Naive thymus-derived CD4-positive, alpha-beta T cell (primary cell): ENCODE measurements at regions not wholly inside any gene's neighbourhood (a gene's known extent, or its start where the extent isn't known, plus 50 kb on each side); places are given as distances from the start of the nearest gene placed in this dataset.
"Not testable (repeated sequence)": the region's sequence is repeated elsewhere in the genome, so short reads cannot be mapped to it uniquely, and the experiment has no call there.

Experiments used
- ATAC-seq: fragments of 150-1000 bp; cut with Tn5 transposase; 2 replicates; pipeline ENCODE4 v1.10.0; 2021; ENCODE audit warnings: mild to moderate bottlenecking, moderate library complexity
- CTCF ChIA-PET: fragments of 350-600 bp; sonication (Branson Sonifier 250); formaldehyde crosslinking; loops from one replicate; lab custom pipeline; 2021; ENCODE audit warnings: antibody characterized with exemption; lab: Charles Lee
- POLR2A ChIA-PET: fragments of 350-600 bp; sonication (Branson Sonifier 250); formaldehyde crosslinking; loops from one replicate; lab custom pipeline; 2021; ENCODE audit warnings: antibody characterized with exemption, inconsistent platforms; lab: Charles Lee
- DNase-seq, 9 donors: peaks; one replicate each; pipeline versions ENCODE4 v3.0.0 to v3.0.0-alpha.2; 2020 to 2022; ENCODE audit warnings: mixed read lengths in 1 of 9
- H3K27ac ChIP-seq: one replicate; pipeline ENCODE4 v1.7.0; 2013; ENCODE audit warnings: mild to moderate bottlenecking, low read depth, low read length, moderate library complexity
- H3K27me3 ChIP-seq, 2 donors: one replicate each; pipeline ENCODE4 v1.7.0; 2013; ENCODE audit warnings: low read length in 2 of 2, mild to moderate bottlenecking in 2 of 2, moderate library complexity in 2 of 2; ENCODE audit not compliant: control insufficient read depth in 2 of 2, insufficient read depth in 2 of 2
- H3K36me3 ChIP-seq, 3 experiments: 1 replicate in 2 of 3; 2 replicates in 1 of 3; pipeline ENCODE4 v1.7.0; 2013; ENCODE audit warnings: low read length in 3 of 3, mild to moderate bottlenecking in 3 of 3, moderate library complexity in 1 of 3; ENCODE audit not compliant: insufficient read depth in 3 of 3, control insufficient read depth in 2 of 3
- H3K4me1 ChIP-seq, 2 donors: one replicate each; pipeline ENCODE4 v1.7.0; 2013; ENCODE audit warnings: low read length in 2 of 2, mild to moderate bottlenecking in 2 of 2, moderate library complexity in 1 of 2; ENCODE audit not compliant: control insufficient read depth in 2 of 2, insufficient read depth in 2 of 2
- H3K4me3 ChIP-seq: 2 replicates; pipeline ENCODE4 v1.7.0; 2013; ENCODE audit warnings: mild to moderate bottlenecking, low read length
- H3K9me3 ChIP-seq, 3 experiments: 1 replicate in 2 of 3; 2 replicates in 1 of 3; pipeline ENCODE4 v1.7.0; 2013; ENCODE audit warnings: low read length in 3 of 3; ENCODE audit not compliant: control insufficient read depth in 2 of 3
- H3K27ac Mint-ChIP-seq, 9 donors: one replicate each; pipeline ENCODE4 v1.8.0; 2020 to 2022; ENCODE audit warnings: mixed read lengths in 9 of 9, mild to moderate bottlenecking in 8 of 9, moderate library complexity in 5 of 9, inconsistent platforms in 2 of 9
- H3K27me3 Mint-ChIP-seq, 5 donors: one replicate each; pipeline ENCODE4 v1.8.0; 2021 to 2022; ENCODE audit warnings: mixed read lengths in 5 of 5, mild to moderate bottlenecking in 1 of 5
- H3K36me3 Mint-ChIP-seq, 5 donors: one replicate each; pipeline ENCODE4 v1.8.0; 2020 to 2022; ENCODE audit warnings: mixed read lengths in 5 of 5, mild to moderate bottlenecking in 3 of 5, inconsistent platforms in 1 of 5
- H3K4me1 Mint-ChIP-seq, 7 donors: one replicate each; pipeline ENCODE4 v1.8.0; 2020 to 2022; ENCODE audit warnings: mixed read lengths in 7 of 7, mild to moderate bottlenecking in 3 of 7, inconsistent platforms in 1 of 7
- H3K4me3 Mint-ChIP-seq, 10 donors: one replicate each; pipeline ENCODE4 v1.8.0; 2020 to 2022; ENCODE audit warnings: mild to moderate bottlenecking in 10 of 10, mixed read lengths in 10 of 10, moderate library complexity in 6 of 10, inconsistent platforms in 2 of 10
- H3K9me3 Mint-ChIP-seq, 11 donors: one replicate each; pipeline ENCODE4 v1.8.0; 2020 to 2022; ENCODE audit warnings: mixed read lengths in 11 of 11, mild to moderate bottlenecking in 4 of 11, inconsistent platforms in 1 of 11, moderate library complexity in 1 of 11
- intact Hi-C, 2 donors: fragments of 100-400 bp; cut with micrococcal nuclease; formaldehyde crosslinking; loops; one replicate each; pipeline ENCODE4 v1.15.1; 2023

DNA sequence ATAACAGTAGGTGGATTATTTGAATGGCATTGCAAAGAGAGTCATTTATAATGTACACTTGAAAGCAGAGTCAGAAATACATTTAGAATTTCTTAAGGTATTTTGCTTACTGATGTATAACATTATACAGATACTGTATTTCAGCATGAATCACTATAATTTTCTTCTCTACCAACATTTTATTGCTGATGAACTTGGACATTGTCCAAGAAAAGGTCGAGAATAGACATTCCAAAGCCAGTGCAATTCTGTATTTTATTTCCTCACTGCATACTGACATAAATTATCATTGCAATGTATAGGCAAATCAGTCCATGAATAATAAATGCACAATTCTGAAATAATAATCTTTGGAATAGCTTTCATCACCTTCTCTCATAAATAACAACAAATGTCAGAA lies 1420.0 kb upstream of the EYS start:
- H3K36me3 Mint-ChIP-seq: no peaks in the 10 kb centered on the region
- peaks cover 0 to 3% (median 0%) of the 10 kb centered on the region in 11 donors for H3K9me3 Mint-ChIP-seq
- intact Hi-C loops: no loop called here
- Histone ChIP-seq H3K27ac (no peak overlapping the region), H3K4me3 (no peak overlapping the region), H3K36me3 (no peaks in the 10 kb centered on the region), H3K9me3 (no peaks in the 10 kb centered on the region), H3K4me1 (no peaks in the 10 kb centered on the region), H3K27me3 (no peaks in the 10 kb centered on the region)
- no peak overlapping the region for H3K27ac Mint-ChIP-seq
- CTCF ChIA-PET: no interaction called here
- H3K4me1 Mint-ChIP-seq: no peaks in the 10 kb centered on the region
- DNase-seq (no peak), ATAC-seq (no peak)
- no peak overlapping the region for H3K4me3 Mint-ChIP-seq
- H3K27me3 Mint-ChIP-seq: no peaks in the 10 kb centered on the region
- POLR2A ChIA-PET: no interaction called here

DNA sequence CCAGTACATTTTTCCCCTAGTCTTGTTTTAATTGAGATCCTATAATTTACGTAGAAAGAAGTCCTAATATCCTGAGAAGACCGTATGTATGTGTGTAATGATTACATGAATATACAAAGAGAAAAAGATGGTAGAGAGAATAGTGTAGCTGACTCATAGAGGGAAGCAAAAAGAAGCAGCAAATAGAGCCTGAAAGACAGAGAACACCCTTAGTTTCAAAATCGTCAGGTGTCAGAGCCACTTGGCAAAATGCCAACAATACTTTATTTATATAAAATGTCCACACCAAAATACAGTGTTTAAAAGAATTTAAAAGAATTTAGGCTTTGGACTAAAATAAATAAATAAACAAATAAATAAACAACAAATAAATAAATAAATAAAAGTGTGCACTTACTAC lies 1414.1 kb upstream of the EYS start:
- no peaks in the 10 kb centered on the region for H3K4me1 Mint-ChIP-seq
- POLR2A ChIA-PET: no interaction called here
- H3K4me3 ChIP-seq: no peak overlapping the region
- ATAC-seq: no peak
- no peak for DNase-seq
- CTCF ChIA-PET: interaction anchor here (0.7 kb wide), 1 partner anchor 50 kb away, joined by 4 read pairs; no protein-coding TSS in a partner anchor
- no peaks in the 10 kb centered on the region for H3K36me3 ChIP-seq
- H3K27me3 ChIP-seq: no peaks in the 10 kb centered on the region
- no peaks in the 10 kb centered on the region for H3K9me3 ChIP-seq
- intact Hi-C loops: no loop called here
- no peaks in the 10 kb centered on the region for H3K36me3 Mint-ChIP-seq
- no peaks in the 10 kb centered on the region for H3K27me3 Mint-ChIP-seq
- H3K27ac ChIP-seq: no peak overlapping the region
- peaks cover 0 to 15% (median 3%) of the 10 kb centered on the region in 11 donors for H3K9me3 Mint-ChIP-seq
- no peak overlapping the region for H3K4me3 Mint-ChIP-seq
- H3K4me1 ChIP-seq: no peaks in the 10 kb centered on the region
- no peak overlapping the region for H3K27ac Mint-ChIP-seq

DNA sequence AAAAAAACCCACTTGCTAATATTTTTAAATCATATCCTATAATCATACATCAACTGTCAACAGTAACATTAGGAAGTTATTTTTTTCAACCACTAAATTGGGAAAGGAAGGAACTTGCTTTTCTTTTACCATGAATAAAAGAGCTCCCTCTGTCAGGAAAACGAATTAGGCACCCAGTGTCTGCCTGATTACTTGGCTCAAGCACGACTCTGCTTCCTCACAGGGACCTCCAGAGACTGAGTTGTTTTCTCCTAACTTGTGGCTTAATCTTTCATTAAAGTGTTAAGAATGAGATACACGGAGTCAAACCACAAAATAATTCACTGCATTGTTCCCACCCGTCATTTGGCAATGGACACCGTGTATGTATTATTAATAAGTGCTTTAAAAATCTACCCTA lies 1405.1 kb upstream of the EYS start:
- ChIA-PET POLR2A (no interaction called here), CTCF (no interaction called here)
- Mint-ChIP-seq H3K4me1 (no peaks in the 10 kb centered on the region), H3K27me3 (no peaks in the 10 kb centered on the region), H3K9me3 (peaks cover 0 to 10% (median 2%) of the 10 kb centered on the region in 11 donors), H3K4me3 (no peak overlapping the region), H3K36me3 (no peaks in the 10 kb centered on the region), H3K27ac (no peak overlapping the region)
- DNase-seq (no peak), ATAC-seq (no peak)
- Histone ChIP-seq H3K4me1 (no peaks in the 10 kb centered on the region), H3K9me3 (no peaks in the 10 kb centered on the region), H3K27ac (no peak overlapping the region), H3K4me3 (no peak overlapping the region), H3K36me3 (no peaks in the 10 kb centered on the region), H3K27me3 (no peaks in the 10 kb centered on the region)
- intact Hi-C loops: no loop called here

DNA sequence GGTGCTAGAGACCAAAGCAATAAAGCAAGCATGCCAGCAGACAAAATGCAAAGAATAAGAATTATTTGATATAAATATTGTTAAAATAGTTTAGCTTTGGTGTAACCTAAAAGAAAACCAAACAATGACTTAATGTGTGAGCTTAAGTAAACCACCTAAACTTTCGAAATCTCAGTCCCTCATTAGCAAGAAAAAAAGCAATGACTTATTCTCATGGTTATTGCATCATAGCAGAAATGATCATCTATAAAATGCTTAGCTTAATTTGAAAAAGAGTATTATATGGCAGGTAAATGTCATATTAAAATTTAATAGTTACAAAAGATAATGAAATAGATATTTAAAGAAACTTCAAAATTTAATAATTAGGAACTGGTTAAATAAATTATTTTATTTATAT lies 1395.7 kb upstream of the EYS start:
- POLR2A ChIA-PET: no interaction called here
- Histone ChIP-seq H3K36me3 (no peaks in the 10 kb centered on the region), H3K9me3 (no peaks in the 10 kb centered on the region), H3K4me3 (no peak overlapping the region), H3K27me3 (no peaks in the 10 kb centered on the region), H3K4me1 (no peaks in the 10 kb centered on the region), H3K27ac (no peak overlapping the region)
- Mint-ChIP-seq H3K36me3 (no peaks in the 10 kb centered on the region), H3K4me1 (no peaks in the 10 kb centered on the region), H3K27ac (no peak overlapping the region), H3K27me3 (no peaks in the 10 kb centered on the region), H3K9me3 (peaks cover 0 to 22% (median 5%) of the 10 kb centered on the region in 11 donors), H3K4me3 (no peak overlapping the region)
- DNase-seq (no peak), ATAC-seq (no peak)
- CTCF ChIA-PET: no interaction called here
- intact Hi-C loops: no loop called here

DNA sequence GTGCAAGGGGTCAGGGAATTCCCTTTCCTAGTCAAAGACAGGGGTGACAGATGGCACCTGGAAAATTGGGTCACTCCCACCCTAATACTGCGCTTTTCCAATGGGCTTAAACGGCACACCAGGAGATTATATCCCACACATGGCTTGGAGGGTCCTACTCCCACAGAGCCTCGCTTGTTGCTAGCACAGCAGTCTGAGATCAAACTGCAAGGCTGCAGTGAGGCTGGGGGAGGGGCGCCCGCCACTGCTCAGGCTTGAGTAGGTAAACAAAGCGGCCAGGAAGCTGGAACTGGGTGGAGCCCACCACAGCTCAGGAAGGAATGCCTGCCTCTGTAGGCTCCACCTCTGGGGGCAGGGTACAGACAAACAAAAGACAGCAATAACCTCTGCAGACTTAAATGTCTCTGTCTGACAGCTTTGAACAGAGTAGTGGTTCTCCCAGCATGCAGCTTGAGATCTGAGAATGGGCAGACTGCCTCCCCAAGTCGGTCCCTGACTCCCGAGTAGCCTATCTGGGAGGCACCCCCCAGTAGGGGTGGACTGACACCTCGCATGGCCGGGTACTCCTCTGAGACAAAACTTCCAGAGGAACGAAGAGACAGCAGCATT lies 1388.7 kb upstream of the EYS start:
- peaks cover 0 to 11% (median 5%) of the 10 kb centered on the region in 11 donors for H3K9me3 Mint-ChIP-seq
- DNase-seq, ATAC-seq, H3K27ac ChIP-seq, H3K36me3 Mint-ChIP-seq, CTCF ChIA-PET, POLR2A ChIA-PET, intact Hi-C loops, H3K27me3 ChIP-seq, H3K27ac Mint-ChIP-seq, H3K9me3 ChIP-seq, H3K4me3 ChIP-seq, H3K4me1 ChIP-seq, H3K27me3 Mint-ChIP-seq, H3K36me3 ChIP-seq, H3K4me3 Mint-ChIP-seq, H3K4me1 Mint-ChIP-seq: not testable (repeated sequence)

DNA sequence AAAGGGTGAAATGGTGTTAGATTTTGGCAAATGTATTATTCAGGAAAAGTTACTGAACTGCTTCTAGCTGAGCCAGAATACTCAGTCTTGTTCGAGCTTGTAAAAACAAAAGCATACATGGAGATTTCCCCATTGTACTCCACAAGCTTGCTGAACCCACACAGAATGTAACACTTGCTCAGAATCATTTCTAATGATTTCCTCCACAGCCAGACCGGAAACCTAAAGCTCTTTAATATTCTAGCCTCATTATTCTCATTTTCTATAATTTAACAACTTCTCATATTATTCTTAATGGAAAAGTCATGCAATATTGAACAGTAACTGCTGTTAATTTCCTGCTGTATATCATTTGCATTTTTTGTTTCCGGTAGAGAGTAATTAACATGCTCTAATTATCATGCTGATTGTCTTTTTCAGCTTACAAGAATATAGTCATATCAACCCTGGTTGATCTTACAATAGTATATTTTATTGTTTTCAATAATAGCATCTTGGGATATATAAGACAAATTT lies 1387.5 kb upstream of the EYS start:
- Histone ChIP-seq H3K27ac (no peak overlapping the region), H3K36me3 (no peaks in the 10 kb centered on the region), H3K27me3 (no peaks in the 10 kb centered on the region), H3K9me3 (peaks cover 0 to 3% (median 0%) of the 10 kb centered on the region in 3 experiments), H3K4me1 (no peaks in the 10 kb centered on the region), H3K4me3 (no peak overlapping the region)
- ChIA-PET CTCF (no interaction called here), POLR2A (no interaction called here)
- no peaks in the 10 kb centered on the region for H3K36me3 Mint-ChIP-seq
- peaks cover 0 to 12% (median 7%) of the 10 kb centered on the region in 11 donors for H3K9me3 Mint-ChIP-seq
- no peaks in the 10 kb centered on the region for H3K4me1 Mint-ChIP-seq
- no peaks in the 10 kb centered on the region for H3K27me3 Mint-ChIP-seq
- H3K4me3 Mint-ChIP-seq: no peak overlapping the region
- ATAC-seq: no peak
- DNase-seq: no peak
- intact Hi-C loops: no loop called here
- no peak overlapping the region for H3K27ac Mint-ChIP-seq

DNA sequence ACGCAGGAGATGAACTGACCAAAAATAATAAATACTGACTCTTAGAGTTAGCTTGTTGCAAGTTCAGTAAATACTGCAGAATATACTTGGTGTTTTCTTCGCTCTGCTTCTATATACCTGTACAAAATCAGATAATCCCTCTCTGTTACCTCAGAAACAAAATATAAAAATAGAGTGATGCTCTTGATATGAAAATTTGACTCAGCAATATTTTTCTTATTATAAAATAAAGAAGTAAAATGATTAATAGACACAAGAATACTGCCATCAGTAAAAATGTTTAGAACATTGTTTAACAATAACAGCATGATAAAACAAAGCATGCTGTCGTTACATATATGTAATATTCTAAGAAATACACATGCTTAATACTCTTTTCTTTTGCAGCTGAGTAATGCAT lies 1366.9 kb upstream of the EYS start:
- Histone ChIP-seq H3K9me3 (no peaks in the 10 kb centered on the region), H3K4me1 (no peaks in the 10 kb centered on the region), H3K27ac (no peak overlapping the region), H3K27me3 (no peaks in the 10 kb centered on the region), H3K36me3 (no peaks in the 10 kb centered on the region), H3K4me3 (no peak overlapping the region)
- Mint-ChIP-seq H3K27ac (no peak overlapping the region), H3K4me1 (no peaks in the 10 kb centered on the region), H3K4me3 (no peak overlapping the region), H3K36me3 (no peaks in the 10 kb centered on the region), H3K9me3 (peaks cover 0 to 11% (median 0%) of the 10 kb centered on the region in 11 donors), H3K27me3 (no peaks in the 10 kb centered on the region)
- intact Hi-C loops: no loop called here
- DNase-seq (no peak), ATAC-seq (no peak)
- CTCF ChIA-PET: no interaction called here
- POLR2A ChIA-PET: no interaction called here
